ENCODE measurements at regions not wholly inside any gene's neighbourhood (a gene's known extent, or its start where the extent isn't known, plus 50 kb on each side); places are given as distances from the start of the nearest gene placed in this dataset.
A peak's percentile ranks its signal among the peaks of the same experiment; 100 is the strongest.

DNA sequence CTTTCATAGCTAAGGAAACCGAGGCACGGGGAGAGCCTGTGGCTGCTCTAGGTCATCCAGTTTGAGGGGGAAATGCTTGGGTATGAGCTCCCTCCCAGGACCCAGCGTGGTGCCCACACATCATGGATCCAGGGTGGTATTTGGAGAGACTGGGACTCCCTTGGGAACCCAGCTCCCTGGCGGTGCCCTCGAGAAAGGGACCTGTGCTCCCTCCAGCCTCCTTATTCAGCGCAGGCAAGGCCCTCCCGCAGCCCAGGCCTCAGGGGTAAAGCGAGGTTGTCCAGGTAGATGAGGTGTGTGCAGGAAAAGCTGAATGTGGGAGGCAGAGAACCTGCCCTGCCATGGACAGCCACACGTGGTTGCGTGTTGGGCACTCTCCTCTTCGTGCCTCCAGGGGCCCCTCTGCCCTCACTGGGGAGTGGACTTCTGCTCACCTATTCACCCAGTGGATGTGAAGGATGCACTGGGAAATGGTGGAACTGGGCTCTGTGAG, 53.8 kb upstream of the GPR78 start:
- no peak for TF ChIP-seq CTCF (IDR thresholded peaks at IDR 0.05)
- no peak for TF ChIP-seq POLR2A (IDR thresholded peaks at IDR 0.05)
- Histone ChIP-seq H3K27ac (no peak overlapping the region), H3K9me3 (no peaks in the 10 kb centered on the region), H3K4me1 (no peaks in the 10 kb centered on the region), H3K36me3 (no peaks in the 10 kb centered on the region), H3K27me3 (no peaks in the 10 kb centered on the region), H3K4me3 (no peak overlapping the region)
- DNase-seq, result peak in 1 of 3 donors; percentile 32

DNA sequence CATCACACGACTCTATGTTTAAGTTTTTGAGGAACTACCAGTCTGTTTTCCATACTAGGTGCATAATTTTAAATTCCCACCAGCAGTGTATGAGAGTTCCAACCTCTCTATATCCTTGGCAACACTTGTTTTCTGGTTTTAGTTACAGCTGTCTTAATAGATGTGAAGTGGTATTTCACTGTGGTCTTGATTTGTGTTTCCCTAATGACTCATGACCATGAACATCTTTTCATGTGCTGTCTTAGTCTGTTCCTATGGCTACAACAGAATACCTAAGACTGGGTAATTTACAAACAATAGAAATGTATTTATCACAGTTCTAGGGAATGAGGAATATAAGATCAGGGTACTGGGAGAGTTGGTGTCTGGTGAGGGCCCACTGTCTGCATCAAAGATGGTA, 51.5 kb upstream of the GPR78 start:
- H3K9me3 ChIP-seq, result no peaks in the 10 kb centered on the region
- H3K4me1 ChIP-seq, result peaks cover 0 to 2% (median 0%) of the 10 kb centered on the region in 4 donors
- no peaks in the 10 kb centered on the region for H3K36me3 ChIP-seq
- no peak for TF ChIP-seq CTCF (IDR thresholded peaks at IDR 0.05)
- no peak for TF ChIP-seq POLR2A (IDR thresholded peaks at IDR 0.05)
- DNase-seq, result no peak
- no peaks in the 10 kb centered on the region for H3K27me3 ChIP-seq
- H3K27ac ChIP-seq, result no peak overlapping the region
- no peak overlapping the region for H3K4me3 ChIP-seq

Measured in Peyer's patch (tissue), 4 donors.